ENCODE measurements at regions not wholly inside any gene's neighbourhood (a gene's known extent, or its start where the extent isn't known, plus 50 kb on each side); places are given as distances from the start of the nearest gene placed in this dataset.

- H3K36me3 ChIP-seq: no peaks in the 10 kb centered on the region
- H3K27me3 ChIP-seq (replicated peaks): no peaks in the 10 kb centered on the region
- no peaks in the 10 kb centered on the region for H3K4me1 ChIP-seq (replicated peaks)
- H3K4me3 ChIP-seq: no peak overlapping the region
- no peaks in the 10 kb centered on the region; the same call in 1 of the 2 replicates for H3K9me3 ChIP-seq (replicated peaks)
- DNase-seq (ENCODE audit: low read depth in 1 of 2, low spot score in 2 of 2): no peak
- no peak overlapping the region for H3K27ac ChIP-seq
These were observed 601.1 kb downstream of the EPHA5 start for GRCh38 chr4:65069177-65069576.

- no peak overlapping the region for H3K4me3 ChIP-seq
- no peak overlapping the region for H3K27ac ChIP-seq
- no peaks in the 10 kb centered on the region for H3K4me1 ChIP-seq (replicated peaks)
- no peaks in the 10 kb centered on the region for H3K27me3 ChIP-seq (replicated peaks)
- DNase-seq (ENCODE audit: low read depth in 1 of 2, low spot score in 2 of 2): no peak
- H3K9me3 ChIP-seq (replicated peaks): no peaks in the 10 kb centered on the region; the same call in none of the 2 replicates
- H3K36me3 ChIP-seq: no peaks in the 10 kb centered on the region
These were observed 604.2 kb downstream of the EPHA5 start for GRCh38 chr4:65066106-65066505.

- Histone ChIP-seq H3K27ac (no peak overlapping the region), H3K9me3 (replicated peaks) (no peaks in the 10 kb centered on the region; the same call in none of the 2 replicates), H3K27me3 (replicated peaks) (no peaks in the 10 kb centered on the region), H3K4me3 (no peak overlapping the region), H3K36me3 (no peaks in the 10 kb centered on the region), H3K4me1 (replicated peaks) (no peaks in the 10 kb centered on the region)
- DNase-seq (ENCODE audit: low read depth in 1 of 2, low spot score in 2 of 2): no peak
These were observed 606.7 kb downstream of the EPHA5 start for GRCh38 chr4:65063601-65064000.

- H3K9me3 ChIP-seq (replicated peaks): no peaks in the 10 kb centered on the region
These were observed 619.5 kb downstream of the EPHA5 start for GRCh38 chr4:65050786-65051185.

GRCh38 chr4:65046192-65047133 lies 623.8 kb downstream of the EPHA5 start:
- Histone ChIP-seq H3K27ac (no peak overlapping the region), H3K4me3 (no peak overlapping the region), H3K27me3 (replicated peaks) (no peaks in the 10 kb centered on the region), H3K4me1 (replicated peaks) (no peaks in the 10 kb centered on the region), H3K9me3 (replicated peaks) (no peaks in the 10 kb centered on the region), H3K36me3 (no peaks in the 10 kb centered on the region)
- DNase-seq (ENCODE audit: low read depth in 1 of 2, low spot score in 2 of 2): no peak

More at GRCh38 chr4:65050786-65051185, 619.5 kb downstream of the EPHA5 start:
- Histone ChIP-seq H3K4me3 (no peak overlapping the region), H3K27me3 (replicated peaks) (no peaks in the 10 kb centered on the region), H3K4me1 (replicated peaks) (no peaks in the 10 kb centered on the region), H3K27ac (no peak overlapping the region), H3K36me3 (no peaks in the 10 kb centered on the region)
- DNase-seq (ENCODE audit: low read depth in 1 of 2, low spot score in 2 of 2): no peak

GRCh38 chr4:65033899-65034298 lies 624.6 kb upstream of the TECRL start:
- Histone ChIP-seq H3K9me3 (replicated peaks) (no peaks in the 10 kb centered on the region), H3K4me3 (no peak overlapping the region), H3K4me1 (replicated peaks) (no peaks in the 10 kb centered on the region), H3K27ac (no peak overlapping the region), H3K27me3 (replicated peaks) (no peaks in the 10 kb centered on the region), H3K36me3 (no peaks in the 10 kb centered on the region)
- no peak for DNase-seq (ENCODE audit: low read depth in 1 of 2, low spot score in 2 of 2)

- H3K27me3 ChIP-seq (replicated peaks): no peaks in the 10 kb centered on the region
- no peaks in the 10 kb centered on the region for H3K4me1 ChIP-seq (replicated peaks)
- no peaks in the 10 kb centered on the region for H3K9me3 ChIP-seq (replicated peaks)
- H3K27ac ChIP-seq: no peak overlapping the region
- no peak for DNase-seq (ENCODE audit: low read depth in 1 of 2, low spot score in 2 of 2)
- no peak overlapping the region for H3K4me3 ChIP-seq
- H3K36me3 ChIP-seq: no peaks in the 10 kb centered on the region
These were observed 619.3 kb upstream of the TECRL start for GRCh38 chr4:65028592-65028991.

- Histone ChIP-seq H3K27me3 (replicated peaks) (no peaks in the 10 kb centered on the region), H3K36me3 (no peaks in the 10 kb centered on the region), H3K27ac (no peak overlapping the region), H3K4me3 (no peak overlapping the region), H3K4me1 (replicated peaks) (no peaks in the 10 kb centered on the region), H3K9me3 (replicated peaks) (no peaks in the 10 kb centered on the region)
- DNase-seq (ENCODE audit: low read depth in 1 of 2, low spot score in 2 of 2): no peak
These were observed 614.8 kb upstream of the TECRL start for GRCh38 chr4:65023883-65024670.

- Histone ChIP-seq H3K27me3 (replicated peaks) (no peaks in the 10 kb centered on the region), H3K4me3 (no peak overlapping the region), H3K4me1 (replicated peaks) (no peaks in the 10 kb centered on the region), H3K9me3 (replicated peaks) (no peaks in the 10 kb centered on the region), H3K27ac (no peak overlapping the region), H3K36me3 (no peaks in the 10 kb centered on the region)
- DNase-seq (ENCODE audit: low read depth in 1 of 2, low spot score in 2 of 2): no peak
These were observed 613.8 kb upstream of the TECRL start for GRCh38 chr4:65023081-65023480.

- no peaks in the 10 kb centered on the region for H3K27me3 ChIP-seq (replicated peaks)
- no peak overlapping the region for H3K4me3 ChIP-seq
- no peaks in the 10 kb centered on the region for H3K9me3 ChIP-seq (replicated peaks)
- DNase-seq (ENCODE audit: low read depth in 1 of 2, low spot score in 2 of 2): no peak
- no peaks in the 10 kb centered on the region for H3K36me3 ChIP-seq
- H3K4me1 ChIP-seq (replicated peaks): no peaks in the 10 kb centered on the region
- H3K27ac ChIP-seq: no peak overlapping the region
These were observed 612.5 kb upstream of the TECRL start for GRCh38 chr4:65021737-65022136.

- Histone ChIP-seq H3K4me3 (no peak overlapping the region), H3K27ac (no peak overlapping the region), H3K27me3 (replicated peaks) (no peaks in the 10 kb centered on the region), H3K36me3 (no peaks in the 10 kb centered on the region), H3K4me1 (replicated peaks) (no peaks in the 10 kb centered on the region), H3K9me3 (replicated peaks) (no peaks in the 10 kb centered on the region)
- DNase-seq (ENCODE audit: low read depth in 1 of 2, low spot score in 2 of 2): no peak
These were observed 611.9 kb upstream of the TECRL start for GRCh38 chr4:65021149-65021548.

GRCh38 chr4:65019775-65020174 lies 610.5 kb upstream of the TECRL start:
- Histone ChIP-seq H3K36me3 (no peaks in the 10 kb centered on the region), H3K4me1 (replicated peaks) (no peaks in the 10 kb centered on the region), H3K27ac (no peak overlapping the region), H3K27me3 (replicated peaks) (no peaks in the 10 kb centered on the region), H3K4me3 (no peak overlapping the region), H3K9me3 (replicated peaks) (no peaks in the 10 kb centered on the region)
- DNase-seq (ENCODE audit: low read depth in 1 of 2, low spot score in 2 of 2): no peak

- Histone ChIP-seq H3K4me1 (replicated peaks) (no peaks in the 10 kb centered on the region), H3K36me3 (no peaks in the 10 kb centered on the region), H3K4me3 (no peak overlapping the region), H3K27me3 (replicated peaks) (no peaks in the 10 kb centered on the region), H3K27ac (no peak overlapping the region), H3K9me3 (replicated peaks) (no peaks in the 10 kb centered on the region)
- DNase-seq (ENCODE audit: low read depth in 1 of 2, low spot score in 2 of 2): no peak
These were observed 609.1 kb upstream of the TECRL start for GRCh38 chr4:65018313-65018712.

GRCh38 chr4:65014078-65014477 lies 604.8 kb upstream of the TECRL start:
- DNase-seq (ENCODE audit: low read depth in 1 of 2, low spot score in 2 of 2): no peak
- no peaks in the 10 kb centered on the region for H3K9me3 ChIP-seq (replicated peaks)
- no peak overlapping the region for H3K4me3 ChIP-seq
- no peaks in the 10 kb centered on the region for H3K4me1 ChIP-seq (replicated peaks)
- no peaks in the 10 kb centered on the region for H3K27me3 ChIP-seq (replicated peaks)
- H3K36me3 ChIP-seq: no peaks in the 10 kb centered on the region
- H3K27ac ChIP-seq: no peak overlapping the region
